Stimulated activated CD8-positive, alpha-beta memory T cell treated with anti-CD3 and anti-CD28 coated beads, Interleukin-15, amount 100 ng/mL, for 24 hours (primary cell): ENCODE measurements at regions not wholly inside any gene's neighbourhood (a gene's known extent, or its start where the extent isn't known, plus 50 kb on each side); places are given as distances from the start of the nearest gene placed in this dataset.
"Not testable (repeated sequence)": the region's sequence is repeated elsewhere in the genome, so short reads cannot be mapped to it uniquely, and the experiment has no call there.

ENCODE experiments used
- DNase-seq: peaks from one replicate; pipeline ENCODE4 v3.0.0-alpha.2; 2020; ENCODE audit warnings: low read depth

- no peak for DNase-seq
These were observed 92.6 kb downstream of the ZNF281 start for GRCh38 chr1:200317236-200317635.

GRCh38 chr1:200316148-200316803 is 93.6 kb downstream of the ZNF281 start:
- no peak for DNase-seq

- DNase-seq: no peak
These were observed 95.6 kb downstream of the ZNF281 start for GRCh38 chr1:200314085-200314750.

- DNase-seq: no peak
These were observed 98.6 kb downstream of the ZNF281 start for GRCh38 chr1:200311256-200311655.

GRCh38 chr1:200310824-200311223 is 99.0 kb downstream of the ZNF281 start:
- no peak for DNase-seq

- DNase-seq: no peak
These were observed 102.1 kb downstream of the ZNF281 start for GRCh38 chr1:200307755-200308066.

GRCh38 chr1:200306944-200307754 is 102.7 kb downstream of the ZNF281 start:
- DNase-seq: no peak

- DNase-seq: no peak
These were observed 104.0 kb downstream of the ZNF281 start for GRCh38 chr1:200305806-200306205.

GRCh38 chr1:200304171-200304570 is 105.7 kb downstream of the ZNF281 start:
- no peak for DNase-seq

- DNase-seq: no peak
These were observed 106.9 kb downstream of the ZNF281 start for GRCh38 chr1:200302921-200303290.

GRCh38 chr1:200302192-200302920 is 107.5 kb downstream of the ZNF281 start:
- peak; percentile 13 for DNase-seq

- DNase-seq: no peak
These were observed 108.7 kb downstream of the ZNF281 start for GRCh38 chr1:200301152-200301551.

GRCh38 chr1:200299571-200299970 is 110.3 kb downstream of the ZNF281 start:
- no peak for DNase-seq

GRCh38 chr1:200298242-200298641 is 111.6 kb downstream of the ZNF281 start:
- no peak for DNase-seq

GRCh38 chr1:200296091-200296661 is 113.7 kb downstream of the ZNF281 start:
- DNase-seq: no peak

- no peak for DNase-seq
These were observed 115.6 kb downstream of the ZNF281 start for GRCh38 chr1:200294241-200294640.

GRCh38 chr1:200292699-200293098 is 117.1 kb downstream of the ZNF281 start:
- DNase-seq: no peak

- no peak for DNase-seq
These were observed 118.7 kb downstream of the ZNF281 start for GRCh38 chr1:200291106-200291505.

- DNase-seq: no peak
These were observed 119.7 kb downstream of the ZNF281 start for GRCh38 chr1:200290010-200290685.

- no peak for DNase-seq
These were observed 121.6 kb downstream of the ZNF281 start for GRCh38 chr1:200288226-200288625.

- DNase-seq: not testable (repeated sequence)
These were observed 125.6 kb downstream of the ZNF281 start for GRCh38 chr1:200284236-200284635.
